ENCODE measurements at regions not wholly inside any gene's neighbourhood (a gene's known extent, or its start where the extent isn't known, plus 50 kb on each side); places are given as distances from the start of the nearest gene placed in this dataset.
"Not testable (repeated sequence)": the region's sequence is repeated elsewhere in the genome, so short reads cannot be mapped to it uniquely, and the experiment has no call there.

GRCh38 chr1:118453856-118454255, 268.8 kb upstream of the SPAG17 start:
- not testable (repeated sequence) for DNase-seq (ENCODE audit: low spot score)

GRCh38 chr1:118445156-118445555, 260.1 kb upstream of the SPAG17 start:
- DNase-seq (ENCODE audit: low spot score): no peak

GRCh38 chr1:118442214-118442613, 257.2 kb upstream of the SPAG17 start:
- DNase-seq (ENCODE audit: low spot score): no peak

GRCh38 chr1:118437664-118438063, 252.6 kb upstream of the SPAG17 start:
- no peak for DNase-seq (ENCODE audit: low spot score)

GRCh38 chr1:118429856-118430255, 244.8 kb upstream of the SPAG17 start:
- DNase-seq (ENCODE audit: low spot score): no peak

GRCh38 chr1:118421868-118422350, 236.9 kb upstream of the SPAG17 start:
- no peak for DNase-seq (ENCODE audit: low spot score)

- no peak for DNase-seq (ENCODE audit: low spot score)
Measured at GRCh38 chr1:118404024-118404423, 219.0 kb upstream of the SPAG17 start.

- DNase-seq (ENCODE audit: low spot score): no peak
Measured at GRCh38 chr1:118397496-118397859, 212.4 kb upstream of the SPAG17 start.

- DNase-seq (ENCODE audit: low spot score): no peak
Measured at GRCh38 chr1:118396829-118397495, 211.9 kb upstream of the SPAG17 start.

GRCh38 chr1:118396279-118396678, 211.3 kb upstream of the SPAG17 start:
- DNase-seq (ENCODE audit: low spot score): no peak

GRCh38 chr1:118395430-118395991, 210.5 kb upstream of the SPAG17 start:
- DNase-seq (ENCODE audit: low spot score): no peak

GRCh38 chr1:118390955-118391354, 205.9 kb upstream of the SPAG17 start:
- DNase-seq (ENCODE audit: low spot score): no peak

GRCh38 chr1:118388301-118388959, 203.4 kb upstream of the SPAG17 start:
- DNase-seq (ENCODE audit: low spot score): no peak

- peak; percentile 4 for DNase-seq (ENCODE audit: low spot score)
Measured at GRCh38 chr1:118381197-118381869, 196.3 kb upstream of the SPAG17 start.

- not testable (repeated sequence) for DNase-seq (ENCODE audit: low spot score)
Measured at GRCh38 chr1:118377183-118377582, 192.2 kb upstream of the SPAG17 start.

GRCh38 chr1:118371612-118372011, 186.6 kb upstream of the SPAG17 start:
- DNase-seq (ENCODE audit: low spot score): no peak

GRCh38 chr1:118370861-118371260, 185.8 kb upstream of the SPAG17 start:
- DNase-seq (ENCODE audit: low spot score): no peak

- DNase-seq (ENCODE audit: low spot score): no peak
Measured at GRCh38 chr1:118366286-118366685, 181.3 kb upstream of the SPAG17 start.

GRCh38 chr1:118364882-118365281, 179.9 kb upstream of the SPAG17 start:
- no peak for DNase-seq (ENCODE audit: low spot score)

GRCh38 chr1:118363396-118363795, 178.4 kb upstream of the SPAG17 start:
- no peak for DNase-seq (ENCODE audit: low spot score)

- DNase-seq (ENCODE audit: low spot score): no peak
Measured at GRCh38 chr1:118360817-118361216, 175.8 kb upstream of the SPAG17 start.

GRCh38 chr1:118346936-118347335, 161.9 kb upstream of the SPAG17 start:
- DNase-seq (ENCODE audit: low spot score): no peak

Data from iPS-NIHi11 (cell line).